HG03196 (cell line): ENCODE measurements at regions not wholly inside any gene's neighbourhood (a gene's known extent, or its start where the extent isn't known, plus 50 kb on each side); places are given as distances from the start of the nearest gene placed in this dataset.

Source experiments
- ATAC-seq: cut with Tn5 transposase; IDR thresholded peaks from one replicate; pipeline ENCODE4 v1.9.1; 2021; ENCODE audit not compliant: unreplicated experiment

DNA sequence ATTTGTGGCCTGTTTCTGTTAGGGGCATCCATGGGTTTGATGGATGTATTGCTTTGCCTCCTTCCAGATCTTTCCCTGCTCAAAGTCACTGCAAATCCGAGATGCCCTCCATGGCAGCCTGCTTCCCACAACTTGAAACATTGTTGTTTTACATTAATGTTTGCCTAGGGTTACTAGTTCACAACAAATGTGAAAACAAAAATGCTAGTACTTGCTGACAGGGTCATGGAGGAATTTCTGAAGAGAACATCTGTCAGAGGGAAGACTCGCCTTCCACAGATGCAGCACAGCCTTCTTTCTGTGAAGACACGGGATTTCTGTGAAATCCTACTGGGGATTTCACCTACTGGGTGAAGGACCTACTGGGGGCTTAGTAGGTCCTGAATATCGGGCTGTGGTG lies 260.0 kb upstream of the FN1 start:
- no peak for ATAC-seq

GRCh38 chr2:215693999-215694580 lies 258.2 kb upstream of the FN1 start:
- ATAC-seq, result no peak

DNA sequence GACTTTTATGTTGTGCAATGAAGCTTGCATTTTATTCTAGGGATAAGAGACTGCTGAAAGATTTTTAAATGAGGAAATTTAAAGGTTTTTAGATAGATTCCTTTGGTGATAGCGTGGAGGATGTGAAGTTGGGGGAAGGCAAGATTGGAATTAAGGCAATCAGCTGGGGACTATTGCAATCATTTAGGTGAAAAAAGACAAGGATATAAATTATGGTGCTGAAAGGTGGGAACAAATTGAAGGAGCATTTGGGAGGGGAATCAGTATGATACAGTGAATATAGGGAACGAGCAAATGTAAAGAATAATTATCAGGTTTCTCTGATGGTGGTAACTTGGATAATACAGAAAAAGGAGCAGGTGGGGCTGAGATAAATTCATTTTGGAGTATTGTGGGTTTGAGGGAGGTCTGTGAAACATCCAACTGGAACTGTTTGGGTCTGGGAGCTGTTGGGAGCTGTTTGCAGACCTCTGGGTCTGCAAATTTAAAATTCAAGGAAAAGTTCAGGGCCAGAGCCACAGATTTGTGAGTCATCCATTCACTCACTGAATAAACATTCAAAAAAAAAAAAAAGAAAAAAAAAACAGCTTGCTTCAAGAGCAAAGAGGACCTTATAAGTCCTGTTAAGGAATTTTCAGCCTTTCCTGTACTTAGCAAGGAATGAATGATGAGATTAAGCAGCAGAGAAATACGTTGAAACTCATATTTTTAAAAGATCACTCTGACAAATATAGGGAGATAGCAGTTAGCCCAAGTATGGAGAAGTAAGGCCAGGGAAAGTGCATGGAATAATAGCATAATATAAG lies 257.5 kb upstream of the FN1 start:
- no peak for ATAC-seq

GRCh38 chr2:215692387-215693079 lies 256.7 kb upstream of the FN1 start:
- no peak for ATAC-seq

- no peak for ATAC-seq
Observed at GRCh38 chr2:215691346-215691745, 255.5 kb upstream of the FN1 start.

- no peak for ATAC-seq
Observed at GRCh38 chr2:215687149-215688031, 251.5 kb upstream of the FN1 start.

DNA sequence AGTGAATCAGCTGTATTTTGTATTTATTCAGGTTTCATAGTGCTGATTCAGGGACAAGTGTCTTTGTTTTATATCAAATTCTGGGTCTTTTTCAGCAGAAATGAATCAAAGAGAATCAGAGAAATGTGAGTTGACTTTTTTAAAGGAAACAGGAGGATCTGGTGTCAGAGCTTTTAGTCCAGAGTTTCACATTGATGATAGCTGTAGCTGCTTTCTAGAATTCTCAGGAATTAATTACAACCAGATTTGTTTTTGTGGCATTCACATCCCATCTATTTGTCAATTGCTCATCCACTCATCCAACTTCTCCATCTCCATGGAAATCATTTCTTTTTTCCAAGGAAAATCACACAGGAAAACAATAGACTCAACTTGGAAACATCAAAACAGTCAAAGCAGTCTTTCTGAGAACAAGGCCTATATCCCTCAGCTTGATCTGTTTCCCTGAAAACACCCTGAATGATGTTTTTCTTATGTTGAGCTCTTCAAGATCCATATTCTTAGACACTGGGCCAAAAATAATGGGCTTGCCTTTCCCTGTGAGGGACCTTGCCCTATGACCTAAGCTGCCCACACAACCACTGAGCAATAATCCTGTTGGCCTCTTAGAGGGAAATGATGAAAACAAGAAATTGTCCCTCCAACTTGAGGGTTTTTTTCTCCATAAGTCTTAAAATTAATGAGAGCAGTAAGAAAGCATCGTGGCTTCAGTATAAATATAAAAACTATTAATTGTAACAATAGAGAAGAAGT lies 249.5 kb upstream of the FN1 start:
- ATAC-seq, result no peak

DNA sequence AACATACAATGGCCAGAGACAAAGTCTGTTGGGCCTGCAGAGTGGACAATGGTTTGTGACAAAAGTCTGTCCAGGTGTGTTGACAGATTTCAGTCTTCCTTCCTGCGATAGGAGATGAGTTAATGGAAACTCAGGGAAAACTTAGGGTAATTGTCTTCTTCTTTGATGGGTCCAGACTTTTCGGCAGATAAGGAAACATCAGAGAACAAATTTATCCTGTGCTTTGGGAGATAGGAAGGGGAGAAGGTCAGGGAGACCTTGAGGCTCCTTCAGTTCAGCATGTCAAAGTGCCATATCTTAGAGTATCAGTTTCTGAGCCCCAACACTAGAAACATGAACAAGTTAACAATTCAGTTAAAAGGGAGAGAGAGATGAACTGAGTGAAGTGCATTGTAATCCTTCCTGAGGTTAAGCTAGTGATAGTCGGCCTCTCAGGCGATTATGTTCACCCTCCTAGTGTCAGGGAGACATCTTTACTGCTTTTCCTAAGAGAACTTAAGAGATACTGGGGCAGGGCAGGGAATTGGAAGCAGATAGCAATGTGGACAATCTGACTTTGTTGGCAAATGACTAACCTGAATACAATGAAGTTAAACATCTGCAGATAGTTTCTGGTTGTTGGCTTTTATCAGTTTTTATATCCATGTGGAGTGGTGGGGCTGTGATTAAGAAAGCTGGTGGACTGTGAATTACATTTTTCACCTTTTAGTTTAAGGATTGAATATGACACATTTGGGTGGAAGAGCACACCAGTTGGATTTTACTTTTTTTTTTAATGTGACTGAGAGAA lies 248.8 kb upstream of the FN1 start:
- ATAC-seq, result no peak

DNA sequence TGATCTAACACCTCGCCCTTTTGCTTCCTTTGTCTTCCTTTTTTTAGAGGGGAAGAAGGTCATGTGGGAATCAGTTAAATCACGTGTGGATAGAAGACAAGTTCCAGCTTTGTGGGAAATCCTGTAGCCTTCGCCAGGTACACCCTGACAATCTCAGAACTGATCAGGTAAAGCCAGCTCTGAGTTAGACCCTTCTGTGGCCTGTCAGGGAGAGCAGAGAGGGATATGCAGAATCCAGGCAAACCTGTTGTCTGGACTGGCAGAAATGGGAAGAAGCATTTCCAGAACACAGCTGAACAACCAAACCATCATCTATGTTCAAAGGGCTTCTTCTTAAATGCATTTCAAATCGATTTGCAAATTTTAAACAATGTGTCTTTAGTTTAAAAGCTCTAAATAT lies 247.4 kb upstream of the FN1 start:
- no peak for ATAC-seq

GRCh38 chr2:215681799-215682596 lies 246.1 kb upstream of the FN1 start:
- no peak for ATAC-seq

DNA sequence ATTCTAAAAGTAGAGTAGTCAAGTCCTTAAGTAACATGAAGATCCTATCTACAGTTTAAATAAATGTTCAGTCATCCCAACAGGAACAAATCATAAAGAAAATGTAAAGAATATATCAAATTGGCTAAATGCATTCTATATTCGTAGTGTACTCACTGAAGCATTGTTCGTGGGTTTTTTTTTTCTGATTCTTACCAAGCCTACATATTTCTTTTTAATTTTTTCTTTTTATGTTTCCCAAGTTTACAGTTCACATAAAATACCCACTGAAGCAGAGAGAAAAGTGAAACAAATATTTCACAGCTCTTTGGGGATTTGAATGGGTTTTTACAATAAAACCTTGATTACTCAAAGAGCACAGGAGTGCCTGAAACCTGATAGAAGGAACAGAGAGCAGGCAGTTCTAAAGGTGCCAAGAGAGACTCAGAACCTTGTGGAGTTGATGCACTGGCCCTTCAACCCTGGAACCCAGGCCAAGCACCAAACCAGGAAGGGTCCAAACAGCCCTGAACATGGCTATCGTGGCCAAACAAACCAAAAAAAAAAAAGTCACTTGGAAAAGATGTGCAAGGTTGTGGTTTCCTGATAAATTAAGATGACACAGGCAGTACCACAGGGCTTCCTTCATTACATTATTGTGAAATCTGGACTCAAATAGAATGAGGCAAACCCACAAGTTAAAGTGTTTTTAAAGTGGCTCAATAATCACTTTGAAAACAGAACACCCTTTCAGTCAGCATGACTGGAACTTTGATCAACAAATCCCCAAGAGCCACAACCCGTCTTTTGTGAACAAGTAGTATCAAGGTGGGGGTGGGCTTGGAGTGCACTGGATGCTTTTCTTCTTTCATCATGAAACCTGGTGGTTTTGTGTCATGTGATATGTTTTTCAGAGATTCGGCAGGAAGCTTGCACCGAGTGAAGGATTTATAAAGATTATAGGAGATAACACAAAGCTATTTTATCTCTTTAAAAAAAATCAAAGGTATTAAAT lies 245.0 kb upstream of the FN1 start:
- ATAC-seq, result peak; percentile 57

DNA sequence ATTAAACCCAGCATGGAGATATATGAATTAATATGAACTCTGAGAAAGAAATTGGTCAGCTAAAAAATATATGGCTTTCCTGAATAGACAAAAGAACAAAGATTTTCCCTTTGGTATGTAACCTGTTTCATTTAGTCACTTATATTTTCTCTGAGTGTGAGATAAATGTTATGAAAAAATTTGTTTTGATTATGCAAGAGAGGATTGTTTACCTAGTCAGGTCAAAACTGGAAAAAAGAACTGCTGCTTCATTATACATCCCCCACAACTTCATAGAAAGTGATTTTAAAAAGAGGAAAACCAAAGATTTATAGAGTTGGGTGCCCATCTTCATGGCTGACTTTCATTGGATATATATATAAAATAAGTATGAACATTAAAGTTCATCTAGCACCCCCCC lies 242.2 kb upstream of the FN1 start:
- no peak for ATAC-seq

DNA sequence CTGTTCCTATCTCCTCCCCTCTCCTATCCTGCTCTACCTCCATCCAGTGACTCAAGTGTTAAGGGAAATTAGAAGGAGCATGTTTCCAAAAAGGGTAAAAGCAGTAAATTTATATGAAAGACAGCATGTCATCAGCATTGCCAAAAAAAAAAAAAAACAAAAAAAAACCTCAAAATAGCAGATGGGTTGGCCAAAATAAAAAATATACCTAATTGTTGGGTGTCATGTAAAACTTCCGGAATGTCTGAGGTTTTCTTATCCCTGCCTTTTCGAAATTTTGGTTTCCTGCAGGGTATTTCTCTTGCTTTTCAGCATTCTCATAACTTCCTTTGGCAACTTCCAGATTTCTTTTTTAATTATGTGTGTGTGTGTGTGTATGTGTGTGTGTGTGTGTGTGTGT lies 241.6 kb upstream of the FN1 start:
- ATAC-seq, result no peak

- no peak for ATAC-seq
Observed at GRCh38 chr2:215672406-215672805, 236.5 kb upstream of the FN1 start.

DNA sequence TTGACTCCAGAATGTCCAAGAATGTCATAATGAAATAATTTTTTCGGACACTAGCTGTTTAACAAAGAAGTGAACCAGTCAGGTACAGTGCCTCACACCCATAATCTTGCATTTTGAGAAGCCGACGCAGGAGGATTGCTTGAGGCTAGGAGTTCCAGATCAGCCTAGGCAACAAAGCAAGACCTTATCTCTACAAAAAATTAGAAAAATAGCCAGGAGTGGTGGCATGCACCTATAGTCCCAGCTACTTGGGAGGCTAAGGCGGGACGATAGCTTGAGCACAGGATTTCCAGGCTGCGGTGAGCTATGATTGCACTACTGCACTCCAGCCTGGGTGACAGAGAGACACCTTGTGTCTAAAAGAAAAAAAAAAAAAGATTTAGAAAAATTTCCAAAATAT lies 235.8 kb upstream of the FN1 start:
- ATAC-seq, result no peak

DNA sequence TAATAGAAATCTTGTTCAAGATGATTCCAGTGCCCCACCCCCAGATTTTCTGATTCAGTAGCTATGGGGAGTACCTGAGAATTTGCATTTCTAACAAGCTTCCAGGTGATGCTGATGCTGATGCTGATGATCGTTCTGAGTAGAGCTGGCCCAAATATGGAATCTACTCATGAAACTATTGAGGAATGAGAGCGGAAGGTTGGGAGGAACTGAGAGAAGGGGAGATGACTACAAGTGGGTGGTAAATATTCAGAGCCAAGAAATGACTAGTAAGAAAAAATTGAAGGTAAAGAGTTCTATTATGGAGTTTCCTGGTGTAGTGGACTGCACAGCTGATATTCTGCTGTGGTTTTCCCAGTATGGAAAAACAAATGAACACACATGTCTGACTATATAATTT lies 235.4 kb upstream of the FN1 start:
- no peak for ATAC-seq

- ATAC-seq, result no peak
Observed at GRCh38 chr2:215670396-215670795, 234.5 kb upstream of the FN1 start.

GRCh38 chr2:215668378-215668775 lies 232.5 kb upstream of the FN1 start:
- no peak for ATAC-seq
